GM18520 (cell line): ENCODE measurements at regions not wholly inside any gene's neighbourhood (a gene's known extent, or its start where the extent isn't known, plus 50 kb on each side); places are given as distances from the start of the nearest gene placed in this dataset.
"Not testable (repeated sequence)": the region's sequence is repeated elsewhere in the genome, so short reads cannot be mapped to it uniquely, and the experiment has no call there.

Source experiments
- ATAC-seq: cut with Tn5 transposase; IDR thresholded peaks from one replicate; pipeline ENCODE4 v1.9.1; 2021; ENCODE audit not compliant: unreplicated experiment

DNA sequence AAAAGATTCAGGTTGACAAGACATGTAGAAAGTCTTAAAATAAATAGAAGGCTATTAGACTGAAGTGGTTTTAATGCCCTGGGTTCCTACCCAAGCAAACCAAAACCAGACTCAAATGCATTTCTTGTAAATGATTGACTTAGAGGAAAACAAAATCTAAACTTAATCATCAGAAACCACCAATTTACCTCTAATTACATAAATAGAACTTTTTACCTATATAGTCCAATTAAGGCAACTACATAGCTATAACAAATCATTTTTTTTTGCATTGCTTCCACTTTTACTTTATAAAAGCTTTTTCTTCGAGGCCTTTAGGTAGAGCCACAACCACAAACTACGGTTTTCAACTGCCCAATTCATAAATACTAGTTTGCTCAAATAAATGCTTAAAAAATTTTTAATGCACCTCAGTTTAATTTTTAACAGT, 231.3 kb upstream of the ARHGEF26 start:
- peak; percentile 35 for ATAC-seq

DNA sequence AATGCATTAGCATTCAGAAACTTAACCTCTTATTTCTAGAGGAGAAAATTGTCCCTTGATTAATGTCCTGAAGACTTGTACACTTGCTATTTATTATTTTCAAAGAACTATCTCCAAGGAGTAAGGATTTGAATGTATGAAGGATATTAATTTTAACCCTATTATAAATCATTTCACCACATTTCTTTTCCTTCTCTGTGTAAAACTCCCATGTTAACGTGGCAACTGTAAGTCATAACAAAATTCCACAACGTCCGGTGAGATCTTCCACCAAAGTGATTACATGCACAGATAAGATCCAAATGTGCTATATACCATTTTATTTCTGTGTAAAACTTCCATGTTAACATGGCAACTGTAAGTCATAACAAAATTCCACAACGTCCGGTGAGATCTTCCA, 229.1 kb upstream of the ARHGEF26 start:
- ATAC-seq = no peak

DNA sequence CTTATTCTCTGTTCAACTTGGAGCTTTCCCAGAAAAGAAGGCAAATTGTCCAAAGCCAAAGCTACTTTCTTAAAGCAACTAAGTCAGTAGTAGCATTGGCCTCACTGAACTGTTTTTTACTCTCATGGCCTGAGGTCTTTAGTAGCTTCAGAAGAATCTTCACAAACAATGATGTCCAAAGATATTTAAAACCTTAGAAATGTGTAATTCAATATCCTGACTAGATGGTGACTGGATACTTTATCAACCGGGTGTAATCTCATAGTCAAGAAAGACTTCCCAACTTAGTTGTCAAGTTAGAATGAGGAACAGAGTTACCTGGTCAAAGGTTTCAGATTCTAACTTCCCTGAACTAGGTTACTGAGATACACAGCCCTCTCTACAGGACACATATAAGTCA, 226.3 kb upstream of the ARHGEF26 start:
- no peak for ATAC-seq

DNA sequence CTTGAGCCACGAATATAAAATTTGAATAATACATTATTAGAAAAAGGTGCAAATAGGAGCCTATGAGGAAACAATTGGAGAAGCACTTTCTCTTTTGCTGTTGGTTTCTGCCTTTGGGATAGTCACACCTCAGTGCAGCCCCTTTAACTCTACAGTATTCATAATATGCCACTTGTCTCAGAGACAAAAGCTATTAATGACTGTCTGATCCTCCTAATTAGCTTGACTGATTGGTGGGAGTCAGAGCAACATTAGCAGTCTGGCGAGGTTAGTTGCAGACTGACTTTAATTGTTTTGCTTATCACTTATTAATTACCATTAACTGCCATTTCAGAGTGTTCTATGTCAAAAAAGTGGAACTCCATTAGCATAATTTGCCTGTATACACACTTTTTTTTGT, 225.0 kb upstream of the ARHGEF26 start:
- no peak for ATAC-seq

DNA sequence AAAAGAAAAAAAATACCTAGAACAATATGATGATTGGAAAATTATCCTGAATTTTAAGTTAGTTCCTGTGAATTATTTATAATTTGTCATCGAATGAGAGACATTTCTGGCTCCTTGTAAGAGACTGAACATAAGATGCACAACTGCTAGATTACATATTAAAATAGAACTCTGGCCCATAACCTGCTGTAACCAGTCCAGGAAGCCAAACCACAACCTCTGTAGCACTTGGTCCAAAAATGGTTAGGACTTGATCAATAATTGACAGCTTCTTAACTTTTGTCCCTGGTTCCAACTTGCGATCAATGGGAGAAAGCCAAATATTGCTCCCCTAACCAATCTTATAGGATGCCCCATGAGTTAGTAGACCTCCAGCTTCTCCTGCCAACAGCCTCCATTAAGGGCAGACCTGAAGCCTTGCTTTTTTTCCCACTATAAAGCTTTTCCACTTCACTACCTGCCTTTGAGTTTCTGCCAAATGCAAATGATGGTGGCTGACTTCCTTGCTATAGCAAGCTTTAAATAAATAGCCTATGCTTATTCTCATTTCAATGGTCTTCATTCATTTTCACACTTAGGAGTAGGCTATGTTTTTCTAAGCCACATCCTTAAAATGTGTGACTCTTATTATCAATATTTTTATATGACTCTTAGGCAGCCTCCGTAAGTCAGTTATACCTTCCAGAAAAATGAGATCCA, 224.0 kb upstream of the ARHGEF26 start:
- peak; percentile 44 for ATAC-seq

DNA sequence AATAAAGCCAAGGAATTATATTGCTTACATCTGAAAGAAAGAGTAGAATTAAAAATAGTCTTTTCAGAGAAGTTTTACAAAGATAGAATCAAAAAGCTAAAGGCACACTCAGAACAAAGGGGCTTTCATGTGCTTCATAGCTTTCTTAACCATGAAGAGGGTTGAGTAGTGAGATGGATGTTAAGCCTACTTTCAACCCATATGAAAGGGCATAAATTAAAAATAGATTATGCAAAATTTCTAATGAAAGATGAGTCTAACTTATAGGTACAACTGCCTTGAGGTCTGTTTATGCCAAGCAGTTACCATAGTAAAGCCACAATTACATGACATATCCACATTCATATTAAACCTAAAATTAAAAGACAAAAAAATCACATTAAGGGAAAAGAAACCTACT, 223.3 kb upstream of the ARHGEF26 start:
- ATAC-seq = peak; percentile 76

DNA sequence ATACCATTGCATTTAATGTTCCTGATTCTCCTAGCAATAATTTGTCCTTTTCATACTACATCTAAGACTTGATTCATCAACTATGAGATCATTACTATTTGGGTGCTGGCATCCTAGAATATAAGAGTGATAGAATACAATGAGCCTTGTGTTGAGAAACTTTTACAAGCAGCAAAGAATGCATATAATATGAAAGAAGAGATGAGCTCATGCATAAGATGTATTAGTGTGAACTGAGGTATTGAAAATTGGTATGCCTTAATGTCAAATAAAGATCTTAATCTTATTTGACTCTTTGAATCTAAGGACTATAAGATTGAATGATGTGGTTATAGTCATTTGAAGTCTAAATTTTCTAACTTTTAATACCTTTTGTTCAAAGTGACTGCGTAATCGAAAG, 220.0 kb upstream of the ARHGEF26 start:
- no peak for ATAC-seq

DNA sequence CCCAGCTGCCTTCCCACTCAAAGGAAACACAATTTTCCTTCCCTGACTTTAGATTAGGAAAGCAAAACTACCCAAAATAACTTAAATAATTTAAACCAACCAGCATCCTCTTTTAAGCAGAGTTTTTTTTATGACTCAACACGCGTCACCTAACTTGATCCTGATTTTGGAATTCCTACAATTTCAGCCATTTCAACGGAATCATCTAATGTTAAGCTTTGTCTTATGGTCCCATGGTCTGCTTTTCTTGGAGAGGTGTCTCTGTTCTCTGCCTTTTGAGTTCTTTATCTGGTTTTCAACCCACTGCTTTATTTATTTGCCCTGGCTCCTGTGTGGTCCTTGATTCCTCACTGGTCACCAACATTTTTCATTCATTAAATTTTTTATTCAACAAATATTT, 219.2 kb upstream of the ARHGEF26 start:
- no peak for ATAC-seq

DNA sequence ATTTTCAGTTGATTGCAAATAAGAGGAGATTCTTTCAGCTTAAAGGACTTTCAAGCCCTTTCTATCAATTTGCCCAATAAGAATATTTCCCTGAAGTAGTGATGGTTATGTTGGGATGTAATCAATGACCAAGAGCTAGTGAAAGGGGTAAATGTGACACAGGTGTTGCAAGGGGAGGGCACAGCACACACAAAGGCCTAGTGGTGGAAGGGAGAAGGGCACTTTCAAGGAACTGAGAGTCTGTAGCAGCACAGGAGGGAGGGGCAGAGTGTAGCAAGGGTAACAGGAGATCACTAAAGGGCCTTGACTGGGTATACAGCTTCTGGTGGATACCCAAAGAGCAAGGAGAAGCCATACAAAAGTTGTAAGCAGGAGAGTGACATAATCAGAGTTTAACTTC, 217.8 kb upstream of the ARHGEF26 start:
- no peak for ATAC-seq

DNA sequence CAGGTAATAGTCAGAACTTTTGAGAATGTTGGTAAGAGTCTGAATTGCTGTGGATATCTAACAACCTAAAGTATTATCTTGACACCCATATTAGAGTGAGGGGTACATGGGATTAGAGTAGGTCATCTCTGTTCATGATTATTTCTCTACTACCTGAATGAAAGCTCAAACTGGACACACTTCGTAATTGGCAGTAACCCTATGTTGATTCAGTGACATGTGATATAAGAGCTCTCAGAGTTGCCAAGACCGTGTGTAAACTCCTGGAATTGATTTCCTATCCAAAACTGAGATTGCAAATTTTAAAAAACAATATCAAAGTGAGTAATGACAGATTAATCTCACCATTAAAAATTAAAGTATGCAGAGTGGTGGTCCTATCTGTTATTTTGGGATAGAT, 214.8 kb upstream of the ARHGEF26 start:
- no peak for ATAC-seq

DNA sequence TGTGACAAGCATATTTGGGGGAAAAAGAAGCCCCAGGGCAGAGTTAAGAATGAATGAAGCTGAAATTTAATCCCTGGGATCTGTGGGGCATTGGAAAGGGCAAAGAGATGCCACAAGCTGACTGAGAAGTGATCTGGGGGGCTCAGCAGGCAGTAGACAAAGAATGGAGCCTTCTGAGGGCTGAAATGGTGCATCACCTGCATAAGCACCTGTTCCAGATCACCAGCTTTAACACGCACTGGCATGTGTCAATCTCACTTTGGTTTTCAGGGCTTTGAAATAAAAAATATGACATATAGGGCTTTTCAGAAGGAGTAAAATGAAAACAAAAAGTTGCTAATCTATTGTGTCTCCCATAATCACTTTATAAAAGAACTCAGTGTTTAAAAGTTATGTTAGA, 210.8 kb upstream of the ARHGEF26 start:
- ATAC-seq = no peak

DNA sequence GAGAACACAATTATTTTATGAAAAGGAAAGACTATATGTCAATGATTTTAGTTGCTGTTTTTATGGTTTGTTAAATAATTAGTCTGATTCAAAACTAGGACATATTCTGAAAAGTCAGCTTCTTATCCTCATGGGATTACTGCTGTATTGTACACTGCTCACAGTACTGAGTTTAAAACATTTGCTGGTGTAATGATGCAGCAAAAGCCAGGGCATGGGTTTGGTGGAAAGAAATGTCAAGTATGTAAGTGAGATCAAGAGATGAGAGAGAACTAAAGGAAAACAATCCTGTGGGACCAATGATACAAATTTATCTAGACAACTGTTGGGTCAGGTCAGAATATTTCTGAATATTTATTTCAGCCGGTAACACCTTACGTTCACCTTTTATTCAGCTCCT, 210.1 kb upstream of the ARHGEF26 start:
- no peak for ATAC-seq

DNA sequence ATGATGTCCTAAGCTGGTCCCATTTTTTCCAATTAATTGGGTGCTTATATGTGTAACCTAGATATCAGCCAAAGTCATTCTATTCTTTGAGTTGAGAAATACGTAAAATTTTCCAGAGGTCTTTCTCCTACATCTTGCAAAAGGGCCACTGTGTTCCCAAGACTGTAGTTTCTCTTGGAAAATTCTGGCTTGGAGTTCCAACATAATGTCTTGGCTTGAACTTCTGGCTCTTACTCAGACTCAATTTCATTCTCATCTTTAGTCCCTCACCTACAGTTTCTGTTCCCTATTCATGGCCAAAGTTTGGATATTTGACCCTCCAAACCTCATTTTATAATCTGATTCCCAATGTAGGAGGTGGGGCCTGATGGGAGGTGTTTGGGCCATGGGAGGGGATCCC, 201.4 kb upstream of the ARHGEF26 start:
- ATAC-seq = no peak

DNA sequence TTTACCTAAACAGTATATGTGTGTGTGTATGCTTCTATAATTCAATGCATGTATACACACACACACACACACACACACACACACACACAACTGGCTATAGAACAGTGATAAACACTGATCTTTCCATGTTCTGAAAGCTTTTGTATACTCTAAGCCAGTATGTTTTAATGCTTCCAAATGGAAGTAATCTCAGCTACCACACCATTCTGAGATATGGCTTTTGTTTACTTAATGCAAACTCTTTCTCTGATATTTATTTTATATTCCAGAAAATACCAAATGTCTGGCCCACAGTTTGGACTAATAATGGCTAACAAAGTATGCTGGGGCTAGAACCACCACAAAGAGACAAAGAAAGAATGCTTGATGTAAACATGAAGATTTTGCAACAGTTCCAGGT, 199.4 kb upstream of the ARHGEF26 start:
- ATAC-seq = no peak

DNA sequence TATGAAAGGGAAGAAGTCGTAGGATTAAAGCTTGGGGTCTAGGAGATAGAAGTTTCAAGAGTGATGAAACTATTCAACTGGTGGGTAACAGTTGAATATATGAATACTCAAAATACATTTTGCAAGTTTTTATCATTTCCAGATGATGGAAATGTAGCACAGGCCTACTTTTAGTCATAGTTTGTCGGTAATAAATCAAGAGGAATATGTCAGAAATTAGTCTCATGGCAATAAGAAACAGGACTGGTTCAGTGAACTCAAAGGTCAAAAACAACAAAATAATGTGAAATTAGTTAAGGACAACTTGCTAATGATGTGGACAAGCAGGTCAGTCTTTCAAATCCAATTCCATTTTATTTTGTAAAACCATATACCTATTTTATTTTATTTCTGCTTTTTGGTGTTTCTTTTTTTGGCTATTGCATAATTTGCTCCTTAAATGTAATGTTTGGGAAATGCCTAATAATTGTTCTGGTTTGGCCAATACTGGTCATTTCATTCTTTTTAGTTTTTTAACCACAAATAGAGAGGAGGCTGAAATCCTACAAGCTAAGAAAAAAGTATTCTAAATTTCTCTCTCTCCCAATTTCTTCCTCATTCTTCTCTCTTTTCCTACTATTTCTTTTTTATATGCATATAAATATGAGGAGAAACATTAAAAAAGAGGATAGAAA, 195.2 kb upstream of the ARHGEF26 start:
- ATAC-seq = no peak

DNA sequence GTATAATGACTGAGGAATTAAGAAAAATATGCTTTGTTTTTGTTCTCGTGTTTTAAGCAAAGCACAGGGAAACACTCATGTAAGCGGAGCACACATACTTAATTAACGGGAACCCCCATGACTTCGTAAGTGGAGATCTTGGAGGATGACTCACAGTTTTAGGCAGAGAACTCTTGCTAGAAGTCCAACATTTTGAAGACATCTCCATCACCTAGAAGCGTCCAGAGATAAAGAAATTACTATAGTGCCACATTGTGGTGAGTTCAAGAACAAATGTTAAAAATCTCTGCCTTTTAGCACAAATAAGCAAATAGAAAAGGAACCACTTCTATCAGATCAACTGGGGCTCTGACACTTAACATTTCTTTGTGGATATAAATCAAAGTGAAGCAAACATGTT, 194.1 kb upstream of the ARHGEF26 start:
- ATAC-seq = peak; percentile 85

DNA sequence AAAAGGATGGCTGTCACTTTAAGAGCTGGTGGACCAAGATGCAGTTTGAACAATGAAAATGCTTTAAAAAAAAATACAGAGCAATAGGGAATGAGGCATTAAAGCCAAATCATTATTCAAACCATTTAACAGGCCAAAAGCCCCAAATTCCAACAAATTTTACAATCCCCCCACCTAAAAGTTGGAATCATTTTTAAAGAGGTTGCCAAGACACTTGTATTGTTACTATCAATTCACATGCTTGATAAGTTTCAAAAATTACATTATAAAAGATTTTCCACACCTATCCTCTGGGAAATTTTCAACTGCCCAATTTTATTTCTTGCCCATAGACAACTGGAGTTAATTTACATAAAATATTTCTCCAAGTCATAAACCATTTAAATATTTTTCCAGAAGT, 192.3 kb upstream of the ARHGEF26 start:
- ATAC-seq = no peak

DNA sequence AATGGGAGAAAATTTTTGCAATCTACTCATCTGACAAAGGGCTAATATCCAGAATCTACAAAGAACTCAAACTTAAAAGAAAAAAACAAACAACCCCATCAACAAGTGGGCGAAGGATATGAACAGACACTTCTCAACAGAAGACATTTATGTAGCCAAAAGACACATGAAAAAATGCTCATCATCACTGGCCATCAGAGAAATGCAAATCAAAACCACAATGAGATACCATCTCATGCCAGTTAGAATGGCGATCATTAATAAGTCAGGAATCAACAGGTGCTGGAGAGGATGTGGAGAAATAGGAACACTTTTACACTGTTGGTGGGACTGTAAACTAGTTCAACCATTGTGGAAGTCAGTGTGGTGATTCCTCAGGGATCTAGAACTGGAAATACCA, 187.7 kb upstream of the ARHGEF26 start:
- not testable (repeated sequence) for ATAC-seq

DNA sequence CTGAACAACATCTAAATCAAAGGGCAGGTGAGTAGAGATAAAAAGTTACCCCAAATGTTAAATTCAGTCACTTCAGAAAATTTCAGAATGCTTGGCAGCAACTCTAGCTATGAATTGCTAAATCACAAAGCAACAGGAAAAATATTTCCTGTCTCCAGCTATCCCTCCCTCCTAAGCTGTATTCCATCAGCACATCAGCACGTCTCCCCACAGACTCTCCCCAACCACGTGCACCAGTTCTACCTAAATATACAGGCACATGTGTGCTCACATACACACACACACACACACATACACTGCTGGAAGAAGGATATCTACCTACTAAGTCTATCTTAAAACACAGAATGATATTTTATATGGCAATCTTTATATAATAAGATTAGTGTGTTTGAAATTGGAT, 177.1 kb upstream of the ARHGEF26 start:
- no peak for ATAC-seq

DNA sequence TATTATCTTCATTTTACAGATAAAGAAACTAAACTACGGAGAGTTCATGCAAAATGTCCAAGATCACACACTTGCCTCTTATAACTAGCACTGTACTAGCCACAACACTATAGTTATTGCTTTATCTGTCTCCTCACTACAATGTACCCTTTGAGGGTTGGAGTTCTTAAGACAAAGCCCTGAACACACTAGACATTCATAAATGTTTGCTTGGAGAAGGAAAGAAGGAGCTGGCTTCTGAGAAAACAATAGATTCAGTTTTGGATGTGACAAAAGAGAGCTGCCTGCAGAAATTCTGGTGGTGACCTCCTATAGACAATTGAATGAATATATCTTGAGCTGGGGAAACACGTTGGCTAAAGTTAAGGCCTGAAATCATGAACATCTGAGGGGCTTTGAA, 169.9 kb upstream of the ARHGEF26 start:
- no peak for ATAC-seq

DNA sequence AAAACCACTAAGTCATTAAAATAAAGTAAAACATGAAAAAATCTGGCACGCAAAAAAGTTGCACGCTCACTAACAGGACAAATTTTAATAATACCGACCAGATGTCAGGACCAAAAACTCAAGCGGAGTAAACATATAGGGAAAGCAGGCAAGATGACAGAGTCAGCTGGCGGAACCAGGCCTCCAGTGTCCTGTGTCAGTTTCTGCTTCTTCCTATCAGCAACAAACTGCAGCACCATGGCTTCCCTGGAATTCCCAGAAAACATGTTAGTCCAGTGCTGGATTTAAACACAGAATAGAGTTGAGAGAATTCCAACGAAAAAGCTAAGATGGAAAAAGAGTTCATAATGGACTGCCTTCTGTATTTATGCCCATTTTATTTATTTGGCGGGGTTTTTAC, 169.1 kb upstream of the ARHGEF26 start:
- ATAC-seq = no peak

DNA sequence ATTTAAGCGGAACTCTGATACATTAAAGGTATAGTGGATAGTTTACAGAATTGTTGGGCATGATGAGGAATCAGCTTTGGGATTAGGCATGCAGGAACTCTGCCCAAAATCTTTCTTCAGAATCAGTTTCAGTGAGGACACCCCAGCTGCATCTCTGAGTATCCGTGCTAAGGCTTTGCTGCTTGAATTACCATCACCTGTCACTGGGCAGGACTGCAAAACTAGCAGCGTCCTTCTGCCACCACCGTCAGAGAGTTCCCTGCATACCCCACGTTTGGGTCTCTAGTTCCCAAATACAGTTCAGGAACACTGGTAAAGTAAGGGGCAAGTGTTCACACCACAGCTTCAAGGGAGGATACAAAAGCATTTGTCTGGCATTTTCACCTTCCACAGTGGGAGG, 164.6 kb upstream of the ARHGEF26 start:
- no peak for ATAC-seq

DNA sequence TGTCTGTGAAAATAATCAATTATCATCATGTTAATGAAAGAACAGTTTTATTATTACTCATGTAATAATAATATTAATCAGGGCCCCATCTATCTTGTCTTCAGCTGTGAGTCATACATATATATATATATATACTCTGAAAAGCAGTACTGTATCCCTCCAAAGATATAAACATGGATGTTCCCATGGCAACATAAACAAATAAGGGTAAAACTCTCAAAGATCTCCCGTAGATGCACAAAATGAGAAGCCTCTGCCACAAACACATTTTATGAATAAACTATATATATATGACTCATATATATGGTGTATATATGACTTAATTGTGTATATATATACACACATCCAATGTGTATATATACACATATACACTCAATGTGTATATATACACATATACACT, 163.8 kb upstream of the ARHGEF26 start:
- ATAC-seq = no peak
